ENCODE measurements at regions not wholly inside any gene's neighbourhood (a gene's known extent, or its start where the extent isn't known, plus 50 kb on each side); places are given as distances from the start of the nearest gene placed in this dataset.

- peak; percentile 47 for TF ChIP-seq CHD7 (IDR thresholded peaks at IDR 0.05; ENCODE audit: insufficient replicate concordance, low read length)
Observed at GRCh38 chr6:95515975-95516374, 61.4 kb upstream of the MANEA start (continued).
